ENCODE measurements at regions not wholly inside any gene's neighbourhood (a gene's known extent, or its start where the extent isn't known, plus 50 kb on each side); places are given as distances from the start of the nearest gene placed in this dataset.

DNA sequence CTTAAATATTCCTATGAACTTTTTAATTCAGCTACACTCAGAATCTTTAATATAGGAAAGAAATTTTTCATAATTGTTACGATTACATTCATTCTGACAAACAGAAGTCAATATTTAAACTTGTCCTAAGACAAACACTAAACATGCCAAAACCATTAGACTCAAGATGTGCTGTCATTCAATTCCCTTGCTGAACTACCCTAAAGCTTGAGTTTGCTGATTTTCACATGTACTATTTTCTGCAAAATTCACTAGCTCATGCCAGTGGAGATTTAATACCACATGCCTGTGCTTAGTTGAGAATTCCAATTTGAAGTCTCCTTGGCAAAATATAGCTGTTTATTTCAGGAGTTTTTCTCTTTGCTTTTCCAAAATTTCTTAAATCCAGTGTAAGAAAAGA lies 448.0 kb downstream of the COL12A1 start:
- no peak overlapping the region for H3K9ac ChIP-seq (ENCODE audit: low read depth in 1 of 2, low read length in 2 of 2)
- H3K27ac ChIP-seq (ENCODE audit: low read depth in 2 of 2, low read length in 2 of 2), result no peak overlapping the region
- H3K27me3 ChIP-seq (ENCODE audit: control insufficient read depth in 2 of 2, insufficient read depth in 2 of 2, low read length in 2 of 2), result no peaks in the 10 kb centered on the region
- H3K4me1 ChIP-seq (ENCODE audit: control insufficient read depth in 2 of 2, insufficient read depth in 2 of 2, low read length in 2 of 2), result no peaks in the 10 kb centered on the region
- no peak overlapping the region for H3K4me3 ChIP-seq (ENCODE audit: low read length in 2 of 2)
- H3K36me3 ChIP-seq (ENCODE audit: control insufficient read depth in 2 of 2, insufficient read depth in 2 of 2, low read length in 2 of 2), result no peaks in the 10 kb centered on the region
- no peaks in the 10 kb centered on the region for H3K9me3 ChIP-seq (ENCODE audit: control insufficient read depth in 2 of 2, low read length in 2 of 2)

DNA sequence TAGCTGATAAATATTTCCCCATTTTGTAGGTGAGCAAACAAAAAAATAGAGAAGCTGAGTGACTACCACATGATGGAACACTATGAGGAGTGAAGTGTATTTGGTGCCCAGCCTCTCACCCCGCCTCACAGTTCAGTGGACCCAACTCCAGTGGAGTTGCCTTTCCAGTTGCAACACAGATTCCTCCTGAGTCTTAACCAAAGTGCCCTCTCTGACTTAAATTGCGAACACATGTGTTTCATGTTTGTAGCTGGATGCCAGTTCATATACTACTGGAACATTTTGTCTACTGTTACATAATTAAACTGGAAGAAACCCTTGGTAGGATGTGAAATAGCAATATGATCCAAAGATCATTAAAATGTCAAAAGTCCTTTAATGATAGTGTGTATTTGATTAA lies 448.9 kb downstream of the COL12A1 start:
- H3K4me1 ChIP-seq (ENCODE audit: control insufficient read depth in 2 of 2, insufficient read depth in 2 of 2, low read length in 2 of 2), result no peaks in the 10 kb centered on the region
- H3K27me3 ChIP-seq (ENCODE audit: control insufficient read depth in 2 of 2, insufficient read depth in 2 of 2, low read length in 2 of 2), result no peaks in the 10 kb centered on the region
- no peak overlapping the region for H3K27ac ChIP-seq (ENCODE audit: low read depth in 2 of 2, low read length in 2 of 2)
- no peaks in the 10 kb centered on the region for H3K36me3 ChIP-seq (ENCODE audit: control insufficient read depth in 2 of 2, insufficient read depth in 2 of 2, low read length in 2 of 2)
- no peaks in the 10 kb centered on the region for H3K9me3 ChIP-seq (ENCODE audit: control insufficient read depth in 2 of 2, low read length in 2 of 2)
- no peak overlapping the region for H3K9ac ChIP-seq (ENCODE audit: low read depth in 1 of 2, low read length in 2 of 2)
- H3K4me3 ChIP-seq (ENCODE audit: low read length in 2 of 2), result no peak overlapping the region

DNA sequence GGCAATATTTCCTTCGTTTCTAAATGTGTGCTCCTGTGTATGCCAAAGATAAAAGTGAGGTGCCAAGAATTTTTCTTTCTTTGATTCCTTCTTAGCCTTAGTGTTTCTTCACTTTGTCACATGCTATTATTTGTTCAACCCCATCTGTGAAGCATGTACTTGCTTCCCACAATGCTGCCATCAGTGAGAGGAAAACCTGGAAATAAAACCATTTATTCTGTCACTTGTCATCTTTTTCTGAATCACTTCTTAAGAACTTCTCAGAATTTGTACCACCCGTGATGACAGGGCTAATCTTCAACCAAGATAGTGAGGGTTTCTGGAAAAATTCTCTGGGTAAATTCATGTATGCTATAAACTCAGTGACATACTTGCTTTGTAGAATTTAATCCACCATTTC lies 450.1 kb downstream of the COL12A1 start:
- Histone ChIP-seq H3K4me3 (ENCODE audit: low read length in 2 of 2) (no peak overlapping the region), H3K9me3 (ENCODE audit: control insufficient read depth in 2 of 2, low read length in 2 of 2) (no peaks in the 10 kb centered on the region), H3K27me3 (ENCODE audit: control insufficient read depth in 2 of 2, insufficient read depth in 2 of 2, low read length in 2 of 2) (no peaks in the 10 kb centered on the region), H3K27ac (ENCODE audit: low read depth in 2 of 2, low read length in 2 of 2) (no peak overlapping the region), H3K36me3 (ENCODE audit: control insufficient read depth in 2 of 2, insufficient read depth in 2 of 2, low read length in 2 of 2) (no peaks in the 10 kb centered on the region), H3K9ac (ENCODE audit: low read depth in 1 of 2, low read length in 2 of 2) (no peak overlapping the region), H3K4me1 (ENCODE audit: control insufficient read depth in 2 of 2, insufficient read depth in 2 of 2, low read length in 2 of 2) (no peaks in the 10 kb centered on the region)

DNA sequence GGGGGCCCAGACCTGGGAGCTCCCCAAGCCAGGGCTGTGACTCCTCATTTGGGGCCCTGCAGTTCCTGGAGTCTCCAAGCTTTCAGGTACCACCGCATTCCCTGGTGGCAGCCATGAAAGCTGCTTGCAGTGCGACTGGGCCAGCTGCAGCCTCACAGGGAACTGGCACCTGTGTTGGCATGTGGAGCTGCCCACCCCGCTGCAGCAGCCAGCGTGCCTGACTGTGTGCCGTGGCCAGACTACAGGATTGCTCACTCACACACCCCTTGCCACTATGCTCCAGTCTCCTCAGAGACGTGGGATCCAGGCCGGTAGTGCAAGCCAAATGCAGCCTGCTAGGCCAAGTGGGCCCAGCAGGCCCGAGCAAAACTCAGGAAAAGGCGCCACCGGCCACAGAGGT lies 450.7 kb downstream of the COL12A1 start:
- H3K4me3 ChIP-seq (ENCODE audit: low read length in 2 of 2), result no peak overlapping the region
- no peak overlapping the region for H3K9ac ChIP-seq (ENCODE audit: low read depth in 1 of 2, low read length in 2 of 2)
- no peaks in the 10 kb centered on the region for H3K36me3 ChIP-seq (ENCODE audit: control insufficient read depth in 2 of 2, insufficient read depth in 2 of 2, low read length in 2 of 2)
- H3K4me1 ChIP-seq (ENCODE audit: control insufficient read depth in 2 of 2, insufficient read depth in 2 of 2, low read length in 2 of 2), result no peaks in the 10 kb centered on the region
- H3K9me3 ChIP-seq (ENCODE audit: control insufficient read depth in 2 of 2, low read length in 2 of 2), result no peaks in the 10 kb centered on the region
- H3K27me3 ChIP-seq (ENCODE audit: control insufficient read depth in 2 of 2, insufficient read depth in 2 of 2, low read length in 2 of 2), result no peaks in the 10 kb centered on the region
- H3K27ac ChIP-seq (ENCODE audit: low read depth in 2 of 2, low read length in 2 of 2), result no peak overlapping the region

DNA sequence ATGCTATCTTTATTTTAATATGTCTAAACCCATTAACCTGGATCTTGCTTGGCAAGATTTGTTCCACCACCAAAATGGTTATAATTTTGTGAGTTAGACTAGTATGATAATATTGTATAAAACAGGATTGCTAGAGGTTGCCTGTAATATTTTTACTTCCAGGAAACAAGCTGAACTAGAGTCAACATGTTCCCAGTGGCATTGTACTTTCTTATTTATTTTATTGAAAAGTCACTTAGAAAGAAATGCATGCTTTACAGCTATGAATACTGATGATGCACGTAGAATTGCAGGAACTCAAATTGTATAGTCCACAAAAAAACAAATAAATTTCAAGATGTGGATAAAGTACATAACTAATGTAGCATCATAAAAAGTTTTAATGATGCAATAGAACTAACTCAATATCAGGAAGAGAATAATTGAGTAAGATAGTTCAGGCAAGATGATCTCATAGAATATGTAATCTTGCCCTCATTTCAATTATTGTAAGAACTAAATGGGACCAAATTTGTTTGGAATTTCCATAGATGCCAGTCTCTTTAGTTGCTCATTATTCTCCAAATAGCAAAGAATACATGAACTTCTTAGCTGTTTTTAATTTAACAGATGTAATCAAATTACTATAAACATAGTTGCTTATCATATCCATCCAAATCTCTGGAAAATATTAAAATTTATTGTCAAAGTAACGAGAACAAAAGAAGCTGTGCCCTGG lies 451.8 kb downstream of the COL12A1 start:
- Histone ChIP-seq H3K4me3 (ENCODE audit: low read length in 2 of 2) (no peak overlapping the region), H3K4me1 (ENCODE audit: control insufficient read depth in 2 of 2, insufficient read depth in 2 of 2, low read length in 2 of 2) (no peaks in the 10 kb centered on the region), H3K36me3 (ENCODE audit: control insufficient read depth in 2 of 2, insufficient read depth in 2 of 2, low read length in 2 of 2) (no peaks in the 10 kb centered on the region), H3K27me3 (ENCODE audit: control insufficient read depth in 2 of 2, insufficient read depth in 2 of 2, low read length in 2 of 2) (no peaks in the 10 kb centered on the region), H3K9ac (ENCODE audit: low read depth in 1 of 2, low read length in 2 of 2) (no peak overlapping the region), H3K9me3 (ENCODE audit: control insufficient read depth in 2 of 2, low read length in 2 of 2) (no peaks in the 10 kb centered on the region), H3K27ac (ENCODE audit: low read depth in 2 of 2, low read length in 2 of 2) (no peak overlapping the region)

DNA sequence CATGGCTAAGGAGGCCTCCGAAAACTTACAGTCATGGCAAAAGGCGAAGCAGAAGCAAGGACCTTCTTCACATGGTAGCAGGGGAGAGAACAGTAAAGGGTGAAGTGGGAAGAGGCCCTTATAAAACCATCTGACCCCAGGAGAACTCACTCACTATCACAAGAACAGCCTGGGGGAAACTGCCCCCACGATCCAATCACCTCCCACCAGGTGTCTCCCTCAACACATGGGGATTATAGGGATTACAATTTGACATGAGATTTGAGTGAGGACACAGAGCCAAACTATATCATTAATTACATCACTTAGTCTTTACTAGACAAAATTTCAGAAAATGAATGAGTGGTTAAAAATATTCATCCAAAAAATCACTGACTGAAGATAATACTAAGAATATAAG lies 453.6 kb downstream of the COL12A1 start:
- no peak overlapping the region for H3K9ac ChIP-seq (ENCODE audit: low read depth in 1 of 2, low read length in 2 of 2)
- no peaks in the 10 kb centered on the region for H3K36me3 ChIP-seq (ENCODE audit: control insufficient read depth in 2 of 2, insufficient read depth in 2 of 2, low read length in 2 of 2)
- H3K27me3 ChIP-seq (ENCODE audit: control insufficient read depth in 2 of 2, insufficient read depth in 2 of 2, low read length in 2 of 2), result no peaks in the 10 kb centered on the region
- no peaks in the 10 kb centered on the region for H3K9me3 ChIP-seq (ENCODE audit: control insufficient read depth in 2 of 2, low read length in 2 of 2)
- no peaks in the 10 kb centered on the region for H3K4me1 ChIP-seq (ENCODE audit: control insufficient read depth in 2 of 2, insufficient read depth in 2 of 2, low read length in 2 of 2)
- H3K4me3 ChIP-seq (ENCODE audit: low read length in 2 of 2), result no peak overlapping the region
- H3K27ac ChIP-seq (ENCODE audit: low read depth in 2 of 2, low read length in 2 of 2), result no peak overlapping the region

DNA sequence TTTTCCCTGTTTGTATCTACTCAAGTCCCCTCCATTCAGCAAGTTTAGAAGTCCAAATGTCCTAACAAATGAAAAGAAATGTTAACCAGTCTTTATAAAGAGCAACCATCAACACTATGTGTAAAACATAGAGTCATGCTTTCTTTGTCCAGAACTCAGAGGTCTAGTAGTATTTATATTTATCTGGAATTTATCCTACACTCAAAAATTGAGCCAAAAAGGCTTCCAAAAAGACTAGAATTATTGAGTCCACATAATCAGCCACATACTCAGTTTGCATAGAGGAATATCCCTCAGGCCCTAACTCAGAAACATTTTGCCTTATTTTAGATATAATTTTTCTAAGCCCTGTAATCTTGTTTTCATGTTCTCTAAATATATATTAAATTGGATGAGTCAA lies 455.0 kb downstream of the COL12A1 start:
- Histone ChIP-seq H3K36me3 (ENCODE audit: control insufficient read depth in 2 of 2, insufficient read depth in 2 of 2, low read length in 2 of 2) (no peaks in the 10 kb centered on the region), H3K4me3 (ENCODE audit: low read length in 2 of 2) (no peak overlapping the region), H3K27me3 (ENCODE audit: control insufficient read depth in 2 of 2, insufficient read depth in 2 of 2, low read length in 2 of 2) (no peaks in the 10 kb centered on the region), H3K27ac (ENCODE audit: low read depth in 2 of 2, low read length in 2 of 2) (no peak overlapping the region), H3K4me1 (ENCODE audit: control insufficient read depth in 2 of 2, insufficient read depth in 2 of 2, low read length in 2 of 2) (no peaks in the 10 kb centered on the region), H3K9ac (ENCODE audit: low read depth in 1 of 2, low read length in 2 of 2) (no peak overlapping the region), H3K9me3 (ENCODE audit: control insufficient read depth in 2 of 2, low read length in 2 of 2) (no peaks in the 10 kb centered on the region)

DNA sequence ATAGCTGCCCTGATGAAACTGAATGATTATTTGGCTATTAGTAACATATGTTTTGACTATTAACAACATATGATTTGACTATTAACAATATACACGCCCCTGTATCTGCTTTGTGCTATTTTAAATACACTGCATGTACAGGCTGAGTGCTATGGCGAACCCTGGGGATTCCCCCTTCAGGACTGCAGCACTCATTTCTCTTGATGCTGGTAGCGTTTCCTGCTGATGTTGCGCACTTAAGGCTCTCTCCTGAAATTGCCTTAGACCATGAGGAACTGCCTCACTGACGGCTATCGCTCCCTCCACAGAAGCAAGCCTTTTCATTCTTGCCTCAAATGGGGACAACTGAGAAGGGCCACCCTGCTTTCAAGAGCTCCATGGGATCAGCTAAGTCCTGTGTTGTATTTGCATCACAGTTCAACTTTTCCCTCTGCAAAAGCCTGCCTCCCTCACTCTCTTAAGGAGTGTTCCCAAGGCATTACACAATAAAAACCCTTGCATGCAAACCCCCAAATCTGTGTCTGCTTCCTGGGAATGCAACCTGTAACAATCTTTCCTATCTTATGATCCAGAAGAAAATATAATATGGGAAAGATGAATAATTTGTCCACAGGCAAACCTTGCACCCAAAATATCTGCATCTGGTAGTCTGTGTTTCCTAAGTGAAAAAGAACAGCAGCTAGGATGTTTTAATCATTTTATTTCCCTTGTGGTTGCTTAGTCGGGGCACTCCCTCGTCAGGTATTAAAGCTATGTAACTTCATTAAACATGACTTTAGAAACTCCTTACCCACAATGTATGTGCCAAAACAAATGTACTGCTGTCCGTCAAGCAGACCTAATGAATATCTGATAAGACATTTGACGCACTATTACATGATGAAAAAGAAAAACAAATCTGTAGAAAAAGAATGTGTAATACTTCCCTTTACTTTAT lies 456.4 kb downstream of the COL12A1 start:
- no peaks in the 10 kb centered on the region for H3K9me3 ChIP-seq (ENCODE audit: control insufficient read depth in 2 of 2, low read length in 2 of 2)
- H3K9ac ChIP-seq (ENCODE audit: low read depth in 1 of 2, low read length in 2 of 2), result no peak overlapping the region
- H3K27me3 ChIP-seq (ENCODE audit: control insufficient read depth in 2 of 2, insufficient read depth in 2 of 2, low read length in 2 of 2), result no peaks in the 10 kb centered on the region
- H3K4me1 ChIP-seq (ENCODE audit: control insufficient read depth in 2 of 2, insufficient read depth in 2 of 2, low read length in 2 of 2), result no peaks in the 10 kb centered on the region
- H3K36me3 ChIP-seq (ENCODE audit: control insufficient read depth in 2 of 2, insufficient read depth in 2 of 2, low read length in 2 of 2), result no peaks in the 10 kb centered on the region
- no peak overlapping the region for H3K27ac ChIP-seq (ENCODE audit: low read depth in 2 of 2, low read length in 2 of 2)
- no peak overlapping the region for H3K4me3 ChIP-seq (ENCODE audit: low read length in 2 of 2)

DNA sequence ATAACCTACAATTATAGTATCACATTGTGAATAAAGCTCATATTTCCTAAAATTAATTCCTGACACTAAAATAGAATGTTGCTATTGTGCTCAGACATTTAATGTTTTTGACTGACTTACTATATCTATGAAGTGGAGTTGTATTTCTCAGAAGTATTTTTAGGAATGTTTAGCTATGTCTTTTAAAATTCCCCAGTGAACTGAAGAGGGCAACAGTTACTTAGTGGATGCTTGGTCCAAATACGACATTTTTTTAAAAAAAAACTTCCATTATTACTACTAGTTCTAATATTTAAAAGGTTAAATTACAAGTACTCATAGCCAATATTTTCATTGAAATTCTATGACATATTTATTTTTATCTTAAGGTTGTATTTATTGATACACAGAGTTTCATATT lies 460.2 kb downstream of the COL12A1 start:
- Histone ChIP-seq H3K36me3 (ENCODE audit: control insufficient read depth in 2 of 2, insufficient read depth in 2 of 2, low read length in 2 of 2) (no peaks in the 10 kb centered on the region), H3K4me1 (ENCODE audit: control insufficient read depth in 2 of 2, insufficient read depth in 2 of 2, low read length in 2 of 2) (no peaks in the 10 kb centered on the region), H3K27ac (ENCODE audit: low read depth in 2 of 2, low read length in 2 of 2) (no peak overlapping the region)

DNA sequence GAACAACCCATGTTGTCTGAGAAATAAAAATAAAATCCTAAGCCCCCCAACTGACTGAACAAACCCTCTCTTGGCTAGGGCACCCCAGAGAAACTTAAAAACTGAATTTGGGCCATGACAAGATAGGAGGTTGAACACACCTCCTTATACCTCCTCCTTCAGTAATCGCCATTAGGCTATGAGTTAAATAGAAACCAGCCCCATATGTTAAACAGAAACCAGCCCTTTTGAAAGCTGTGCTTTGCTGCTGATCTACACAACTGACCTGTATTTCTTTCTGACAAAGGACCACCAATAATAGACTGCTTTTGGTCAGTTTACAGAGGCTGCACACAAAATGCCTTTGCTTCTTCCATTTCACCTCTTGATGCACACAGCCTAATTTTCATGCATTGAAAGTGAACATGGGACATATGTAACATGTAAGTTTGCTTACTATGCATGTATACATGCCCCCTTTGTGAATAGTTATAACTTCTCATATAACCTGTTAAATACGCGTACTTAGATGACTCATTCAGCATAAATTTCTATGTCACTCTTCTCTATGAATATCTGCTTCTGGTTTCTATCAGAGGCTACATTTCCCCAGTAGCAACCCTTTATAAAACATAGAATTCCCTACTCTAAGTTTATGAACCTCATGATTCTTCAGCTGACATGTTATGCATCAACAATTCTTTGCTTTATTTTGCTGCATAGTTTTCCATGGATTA lies 462.9 kb downstream of the COL12A1 start:
- no peaks in the 10 kb centered on the region for H3K4me1 ChIP-seq (ENCODE audit: control insufficient read depth in 2 of 2, insufficient read depth in 2 of 2, low read length in 2 of 2)
- H3K9me3 ChIP-seq (ENCODE audit: control insufficient read depth in 2 of 2, low read length in 2 of 2), result no peaks in the 10 kb centered on the region
- H3K27ac ChIP-seq (ENCODE audit: low read depth in 2 of 2, low read length in 2 of 2), result no peak overlapping the region
- H3K36me3 ChIP-seq (ENCODE audit: control insufficient read depth in 2 of 2, insufficient read depth in 2 of 2, low read length in 2 of 2), result no peaks in the 10 kb centered on the region
- H3K9ac ChIP-seq (ENCODE audit: low read depth in 1 of 2, low read length in 2 of 2), result no peak overlapping the region
- no peak overlapping the region for H3K4me3 ChIP-seq (ENCODE audit: low read length in 2 of 2)
- H3K27me3 ChIP-seq (ENCODE audit: control insufficient read depth in 2 of 2, insufficient read depth in 2 of 2, low read length in 2 of 2), result no peaks in the 10 kb centered on the region

More for the DNA sequence above, 460.2 kb downstream of the COL12A1 start:
- Histone ChIP-seq H3K27me3 (ENCODE audit: control insufficient read depth in 2 of 2, insufficient read depth in 2 of 2, low read length in 2 of 2) (no peaks in the 10 kb centered on the region), H3K9me3 (ENCODE audit: control insufficient read depth in 2 of 2, low read length in 2 of 2) (no peaks in the 10 kb centered on the region), H3K9ac (ENCODE audit: low read depth in 1 of 2, low read length in 2 of 2) (no peak overlapping the region), H3K4me3 (ENCODE audit: low read length in 2 of 2) (no peak overlapping the region)
